ENCODE measurements at regions not wholly inside any gene's neighbourhood (a gene's known extent, or its start where the extent isn't known, plus 50 kb on each side); places are given as distances from the start of the nearest gene placed in this dataset.

DNA sequence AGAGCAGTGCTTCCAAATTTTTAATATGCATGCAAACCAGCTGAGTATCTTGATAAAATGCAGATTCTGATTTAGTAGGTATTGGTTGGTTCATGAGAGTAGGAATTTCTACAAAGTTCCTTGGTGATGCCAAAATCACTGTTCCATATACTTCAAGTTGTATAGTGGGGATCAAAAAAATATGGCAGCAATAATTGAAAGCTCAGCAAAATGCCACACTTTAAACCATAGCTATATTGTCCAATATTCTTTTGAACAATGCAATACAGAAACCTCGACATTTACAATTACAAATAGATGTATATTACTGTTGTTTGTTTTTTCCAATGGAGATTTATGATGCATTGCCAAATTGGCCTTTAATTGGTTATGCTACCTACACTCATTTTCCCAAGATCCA is 55.7 kb upstream of the NCAM2 start:
- WGBS, 2 donors: 73 to 75% methylated on average over 1 of the region's 1 CpG
- Histone ChIP-seq H3K9me3 (peaks cover 0 to 4% (median 0%) of the 10 kb centered on the region in 11 donors), H3K27me3 (no peaks in the 10 kb centered on the region), H3K27ac (no peak overlapping the region), H3K4me1 (no peaks in the 10 kb centered on the region), H3K36me3 (no peaks in the 10 kb centered on the region), H3K4me3 (no peak overlapping the region)
- intact Hi-C loops (cut with DNase I): no loop called here
- no peak for TF ChIP-seq CTCF (IDR thresholded peaks at IDR 0.05)
- no peak for ATAC-seq
- DNase-seq: no peak

- 43 to 59% methylated on average over 5 of the region's 5 CpGs for WGBS, 2 donors
- Histone ChIP-seq H3K4me3 (no peak overlapping the region), H3K9me3 (peaks cover 0 to 4% (median 0%) of the 10 kb centered on the region in 11 donors), H3K36me3 (no peaks in the 10 kb centered on the region), H3K4me1 (no peaks in the 10 kb centered on the region), H3K27me3 (no peaks in the 10 kb centered on the region), H3K27ac (no peak overlapping the region)
- no peak for ATAC-seq
- DNase-seq: no peak
- intact Hi-C loops (cut with DNase I): no loop called here
- TF ChIP-seq CTCF (IDR thresholded peaks at IDR 0.05): no peak
These were observed 54.6 kb upstream of the NCAM2 start for GRCh38 chr21:20943561-20943997.

DNA sequence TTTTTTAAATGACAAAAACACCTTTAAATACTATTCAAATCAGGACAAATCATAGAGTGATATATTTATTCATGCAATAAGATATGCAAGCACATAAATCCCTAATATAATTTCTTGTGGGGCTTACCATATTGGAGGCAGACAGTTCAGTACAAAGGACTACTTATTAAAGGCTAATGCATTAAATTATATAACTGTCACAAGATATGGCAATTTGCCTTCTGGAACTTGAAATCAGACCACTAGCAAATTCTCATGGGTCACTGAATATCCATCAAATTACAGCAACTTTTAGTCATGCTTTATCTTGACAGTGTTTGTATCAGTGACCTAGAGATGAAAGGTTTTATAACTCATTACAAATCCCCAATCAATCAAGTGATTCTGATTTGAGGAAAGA is 54.1 kb upstream of the NCAM2 start:
- peaks cover 0 to 4% (median 0%) of the 10 kb centered on the region in 11 donors for H3K9me3 ChIP-seq
- TF ChIP-seq CTCF (IDR thresholded peaks at IDR 0.05): no peak
- H3K27ac ChIP-seq: no peak overlapping the region
- no peaks in the 10 kb centered on the region for H3K4me1 ChIP-seq
- no peaks in the 10 kb centered on the region for H3K27me3 ChIP-seq
- intact Hi-C loops (cut with DNase I): no loop called here
- ATAC-seq: no peak
- no peaks in the 10 kb centered on the region for H3K36me3 ChIP-seq
- DNase-seq: no peak
- H3K4me3 ChIP-seq: no peak overlapping the region

DNA sequence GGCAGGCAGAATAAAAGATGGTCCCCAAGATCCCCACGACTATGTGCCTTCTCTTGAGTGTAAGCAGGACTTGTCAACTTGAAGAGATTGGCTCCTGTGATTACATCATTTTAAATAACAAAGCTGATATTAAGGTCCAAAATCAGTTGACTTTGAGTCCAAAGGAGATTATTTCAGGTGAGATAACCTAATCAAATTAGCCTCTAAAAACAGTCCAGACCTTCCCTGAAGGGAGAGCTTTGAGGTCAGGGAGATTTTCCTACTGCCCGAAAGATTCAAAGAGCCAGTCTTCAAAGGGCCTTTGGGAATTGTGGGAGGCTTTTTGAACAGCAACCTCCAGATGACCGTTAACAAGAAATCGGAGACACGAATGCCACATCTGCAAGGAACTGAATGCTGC is 51.5 kb upstream of the NCAM2 start:
- Histone ChIP-seq H3K4me3 (no peak overlapping the region), H3K27ac (no peak overlapping the region), H3K27me3 (no peaks in the 10 kb centered on the region), H3K4me1 (no peaks in the 10 kb centered on the region), H3K9me3 (no peaks in the 10 kb centered on the region), H3K36me3 (no peaks in the 10 kb centered on the region)
- intact Hi-C loops (cut with DNase I): no loop called here
- ATAC-seq (no peak), DNase-seq (no peak)
- no peak for TF ChIP-seq CTCF (IDR thresholded peaks at IDR 0.05)
- 54 to 65% methylated on average over 5 of the region's 5 CpGs for WGBS, 2 donors

Small RNA genes in the stretch of these regions (microRNA-seq; reads per million reads assigned to microRNA genes)
- 0 reads per million in 2 donors for gene MIR548X
